HG03108 (cell line): ENCODE measurements at regions not wholly inside any gene's neighbourhood (a gene's known extent, or its start where the extent isn't known, plus 50 kb on each side); places are given as distances from the start of the nearest gene placed in this dataset.

Experiments used
- ATAC-seq: cut with Tn5 transposase; IDR thresholded peaks from one replicate; pipeline ENCODE4 v1.9.1; 2021; ENCODE audit warnings: moderate library complexity; ENCODE audit not compliant: unreplicated experiment

GRCh38 chr6:43838276-43839036 is 68.4 kb downstream of the VEGFA start:
- ATAC-seq = no peak

- ATAC-seq = no peak
Measured at GRCh38 chr6:43837507-43837906, 67.5 kb downstream of the VEGFA start.

DNA sequence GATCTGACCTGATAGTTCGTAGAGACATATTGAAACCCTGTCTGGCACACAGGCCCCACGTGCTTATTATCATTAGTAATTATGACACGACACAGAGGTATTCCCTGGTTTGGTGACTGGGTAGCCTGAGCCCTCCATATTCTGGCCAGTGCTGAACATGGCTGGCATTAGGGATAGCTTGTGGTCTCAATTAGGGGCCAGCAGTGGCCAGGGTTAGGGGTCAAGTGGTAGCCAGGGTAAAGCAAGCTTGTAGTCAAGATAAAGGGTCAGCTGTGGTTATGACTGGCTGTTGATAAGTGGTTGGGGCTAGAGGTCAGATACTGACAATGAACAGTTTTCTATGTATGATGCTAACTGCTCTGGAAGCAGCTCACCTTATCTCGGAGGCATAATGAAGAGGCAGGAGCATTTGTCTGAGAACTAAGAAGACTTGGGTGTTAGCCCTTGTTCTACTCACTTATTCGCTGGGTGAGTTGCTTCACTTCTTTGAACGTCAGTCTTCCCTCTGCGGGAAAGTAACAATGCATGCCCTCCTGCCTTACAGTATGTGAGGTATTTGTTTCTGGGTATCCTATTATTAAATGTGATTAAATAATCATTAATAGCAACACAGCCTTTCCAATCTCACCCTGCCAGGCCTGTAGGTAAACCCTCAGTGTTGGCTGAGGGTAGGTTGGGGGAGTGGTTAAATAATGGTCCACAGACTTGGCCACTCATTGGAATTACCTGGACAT is 66.7 kb downstream of the VEGFA start:
- no peak for ATAC-seq
